Esophagus muscularis mucosa (tissue), 3 donors: ENCODE measurements at regions not wholly inside any gene's neighbourhood (a gene's known extent, or its start where the extent isn't known, plus 50 kb on each side); places are given as distances from the start of the nearest gene placed in this dataset.

Source experiments
- CTCF ChIP-seq, 3 experiments: fragments of 200-600 bp in 2 of 3; fragments of 450-650 bp in 1 of 3; sonication (generic) in 2 of 3; IDR thresholded peaks; one replicate each; pipeline ENCODE4 v1.5.1; 2017 to 2019; ENCODE audit warnings: antibody characterized with exemption in 3 of 3, mild to moderate bottlenecking in 2 of 3, moderate library complexity in 1 of 3
- POLR2AphosphoS5 ChIP-seq, 2 donors: sonication (generic); formaldehyde crosslinking; IDR thresholded peaks; one replicate each; pipeline ENCODE4 v1.6.1; 2017; ENCODE audit warnings: antibody characterized with exemption in 2 of 2

GRCh38 chr12:24697295-24697694, 251.6 kb downstream of the BCAT1 start:
- TF ChIP-seq CTCF (IDR thresholded peaks at IDR 0.05) (no peak), POLR2AphosphoS5 (IDR thresholded peaks at IDR 0.05) (no peak)
